Thymus (tissue), 11 donors: ENCODE measurements at regions not wholly inside any gene's neighbourhood (a gene's known extent, or its start where the extent isn't known, plus 50 kb on each side); places are given as distances from the start of the nearest gene placed in this dataset.
A peak's percentile ranks its signal among the peaks of the same experiment; 100 is the strongest.

Source experiments
- DNase-seq, 9 donors: peaks; one replicate each; pipeline ENCODE4 v3.0.0-alpha.2; 2013; ENCODE audit warnings: low spot score in 9 of 9, low read depth in 6 of 9, missing footprints in 1 of 9
- H3K27ac ChIP-seq, 2 donors: one replicate each; pipeline ENCODE4 v1.5.1; 2013; ENCODE audit warnings: control low read depth in 1 of 2, low read depth in 1 of 2, low read length in 1 of 2, mild to moderate bottlenecking in 1 of 2, moderate library complexity in 1 of 2
- H3K27me3 ChIP-seq, 2 donors: one replicate each; pipeline ENCODE4 v1.5.1; 2013; ENCODE audit warnings: low read length in 1 of 2; ENCODE audit not compliant: control insufficient read depth in 2 of 2, insufficient read depth in 1 of 2
- H3K36me3 ChIP-seq, 2 donors: one replicate each; pipeline ENCODE4 v1.5.1; 2013; ENCODE audit warnings: low read length in 1 of 2, mild to moderate bottlenecking in 1 of 2, moderate library complexity in 1 of 2; ENCODE audit not compliant: control insufficient read depth in 2 of 2, insufficient read depth in 2 of 2
- H3K4me1 ChIP-seq, 2 donors: one replicate each; pipeline ENCODE4 v1.5.1; 2013; ENCODE audit warnings: low read length in 2 of 2; ENCODE audit not compliant: control insufficient read depth in 2 of 2, insufficient read depth in 2 of 2
- H3K4me3 ChIP-seq, 2 donors: one replicate each; pipeline ENCODE4 v1.5.1; 2013; ENCODE audit warnings: low read length in 2 of 2, control low read depth in 1 of 2, mild to moderate bottlenecking in 1 of 2
- H3K9me3 ChIP-seq, 2 donors: one replicate each; pipeline ENCODE4 v1.5.1; 2013; ENCODE audit warnings: low read length in 1 of 2, mild to moderate bottlenecking in 1 of 2; ENCODE audit not compliant: control insufficient read depth in 2 of 2, insufficient read depth in 1 of 2
- WGBS: extraction: QIAGEN DNeasy Blood & Tissue Kit; methylation state at CpG from one replicate; pipeline ENCODE4 v1.1.7; 2013; 5-methylcytosine and 5-hydroxymethylcytosine counted together
- donor health status: healthy.

- 34% methylated on average over 20 of the region's 20 CpGs for WGBS
- DNase-seq, result no peak
- Histone ChIP-seq H3K36me3 (no peaks in the 10 kb centered on the region), H3K9me3 (no peaks in the 10 kb centered on the region), H3K27ac (peak overlapping the region in 1 of 2 donors; percentile 86), H3K27me3 (no peaks in the 10 kb centered on the region), H3K4me3 (peak overlapping the region; percentile 33 to 47), H3K4me1 (peaks cover 13 to 42% of the 10 kb centered on the region in 2 donors)
Measured at GRCh38 chr14:101119830-101120571, 216.5 kb upstream of the RTL1 start.

DNA sequence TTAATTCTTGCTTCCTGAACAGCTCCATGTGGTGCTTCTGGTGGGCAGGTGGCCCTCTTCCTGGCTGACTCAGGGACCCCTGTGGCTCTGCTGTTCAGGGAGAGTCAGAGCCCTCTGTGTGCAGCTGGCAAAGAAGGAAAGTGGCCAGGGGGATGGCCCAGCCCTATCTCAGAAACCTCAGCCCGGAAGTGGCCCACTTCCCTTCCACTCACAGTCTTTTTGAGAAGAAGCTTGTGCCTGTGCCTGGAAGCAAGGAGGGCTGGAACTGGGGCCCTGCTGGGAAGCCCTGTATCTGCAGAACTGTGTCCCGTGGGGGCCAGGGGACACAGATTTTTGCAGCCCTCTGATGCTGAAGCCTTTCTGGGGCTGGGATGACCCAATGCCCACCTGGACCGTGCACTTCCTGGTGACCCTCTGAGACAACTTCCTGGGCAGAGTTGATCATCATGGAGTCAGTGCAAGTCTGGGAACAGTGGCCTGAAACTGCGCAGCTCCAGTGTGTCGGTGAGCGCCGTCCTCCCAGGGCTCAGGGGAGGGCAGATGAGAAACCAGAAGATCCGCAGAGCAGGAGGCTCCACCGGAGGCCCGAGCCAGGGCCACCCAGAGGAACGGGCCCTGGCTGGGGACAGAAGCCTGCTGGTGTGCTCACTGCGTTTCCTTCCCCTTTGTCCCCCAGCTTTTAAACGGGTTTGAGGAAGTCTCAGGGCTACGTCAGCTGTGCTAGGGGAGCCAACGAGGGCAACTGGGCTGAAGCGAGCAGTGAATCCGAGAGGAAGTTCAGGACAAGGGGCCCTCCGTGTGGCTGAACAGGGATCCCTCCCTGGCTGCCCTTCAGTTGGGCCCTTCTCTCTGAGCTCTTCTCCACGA, 217.4 kb upstream of the RTL1 start:
- WGBS, result 8% methylated on average over 19 of the region's 19 CpGs
- peak in 8 of 9 donors; percentile 24 to 74 (median 40) for DNase-seq
- Histone ChIP-seq H3K27me3 (no peaks in the 10 kb centered on the region), H3K4me1 (peaks cover 13 to 42% of the 10 kb centered on the region in 2 donors), H3K9me3 (no peaks in the 10 kb centered on the region), H3K27ac (peak overlapping the region; percentile 66 to 86), H3K36me3 (no peaks in the 10 kb centered on the region), H3K4me3 (peak overlapping the region; percentile 33 to 47)

- no peak for DNase-seq
- Histone ChIP-seq H3K4me3 (peak overlapping the region; percentile 33 to 47), H3K36me3 (no peaks in the 10 kb centered on the region), H3K9me3 (no peaks in the 10 kb centered on the region), H3K27me3 (no peaks in the 10 kb centered on the region), H3K4me1 (peaks cover 13 to 42% of the 10 kb centered on the region in 2 donors), H3K27ac (peak overlapping the region in 1 of 2 donors; percentile 86)
- WGBS, result 83% methylated on average over 13 of the region's 13 CpGs
Measured at GRCh38 chr14:101121508-101122139, 218.1 kb upstream of the RTL1 start.

DNA sequence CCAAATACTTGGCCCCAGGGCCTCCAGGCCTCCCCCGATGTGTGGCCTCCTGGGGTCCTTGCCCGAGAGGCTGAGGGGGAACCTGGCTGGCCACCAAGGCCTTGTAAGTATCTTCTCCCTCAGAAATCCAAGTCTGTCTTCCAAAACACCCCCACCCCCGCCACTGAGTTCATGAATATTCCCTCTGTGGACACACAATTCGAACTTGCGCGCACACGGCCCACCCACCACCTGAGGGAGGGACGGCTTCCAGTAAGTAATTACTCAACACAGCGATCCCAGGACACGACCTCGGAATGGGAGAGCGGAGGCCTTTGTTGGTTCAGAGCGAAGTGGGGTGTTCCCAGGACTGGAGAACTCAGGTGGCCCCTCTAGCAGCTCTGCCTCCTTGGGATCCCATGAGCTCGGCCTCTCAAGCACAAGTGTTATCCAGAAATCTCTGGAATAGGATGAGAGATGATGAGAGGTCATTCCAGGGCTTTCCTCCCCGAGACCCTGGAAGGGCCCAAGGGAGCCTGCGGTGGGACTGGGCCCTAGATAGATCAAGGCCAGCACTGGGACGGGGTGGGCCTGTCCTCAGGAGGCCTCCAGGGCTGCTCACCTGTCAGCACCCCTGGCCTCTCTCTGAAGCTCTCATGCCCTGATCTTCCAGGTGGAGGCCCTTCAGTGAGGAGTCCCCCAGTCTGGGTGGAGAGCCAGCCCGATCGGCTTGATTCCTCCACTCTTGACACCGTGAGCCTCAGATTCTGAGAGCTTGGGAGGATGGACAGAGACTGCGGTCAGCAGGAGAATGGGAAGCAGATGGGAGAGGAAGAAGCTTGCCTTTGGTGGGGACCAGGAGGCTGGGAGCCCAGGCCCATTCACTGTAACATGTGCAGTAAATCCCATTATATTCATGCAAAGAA, 219.0 kb upstream of the RTL1 start:
- H3K27me3 ChIP-seq, result no peaks in the 10 kb centered on the region

DNA sequence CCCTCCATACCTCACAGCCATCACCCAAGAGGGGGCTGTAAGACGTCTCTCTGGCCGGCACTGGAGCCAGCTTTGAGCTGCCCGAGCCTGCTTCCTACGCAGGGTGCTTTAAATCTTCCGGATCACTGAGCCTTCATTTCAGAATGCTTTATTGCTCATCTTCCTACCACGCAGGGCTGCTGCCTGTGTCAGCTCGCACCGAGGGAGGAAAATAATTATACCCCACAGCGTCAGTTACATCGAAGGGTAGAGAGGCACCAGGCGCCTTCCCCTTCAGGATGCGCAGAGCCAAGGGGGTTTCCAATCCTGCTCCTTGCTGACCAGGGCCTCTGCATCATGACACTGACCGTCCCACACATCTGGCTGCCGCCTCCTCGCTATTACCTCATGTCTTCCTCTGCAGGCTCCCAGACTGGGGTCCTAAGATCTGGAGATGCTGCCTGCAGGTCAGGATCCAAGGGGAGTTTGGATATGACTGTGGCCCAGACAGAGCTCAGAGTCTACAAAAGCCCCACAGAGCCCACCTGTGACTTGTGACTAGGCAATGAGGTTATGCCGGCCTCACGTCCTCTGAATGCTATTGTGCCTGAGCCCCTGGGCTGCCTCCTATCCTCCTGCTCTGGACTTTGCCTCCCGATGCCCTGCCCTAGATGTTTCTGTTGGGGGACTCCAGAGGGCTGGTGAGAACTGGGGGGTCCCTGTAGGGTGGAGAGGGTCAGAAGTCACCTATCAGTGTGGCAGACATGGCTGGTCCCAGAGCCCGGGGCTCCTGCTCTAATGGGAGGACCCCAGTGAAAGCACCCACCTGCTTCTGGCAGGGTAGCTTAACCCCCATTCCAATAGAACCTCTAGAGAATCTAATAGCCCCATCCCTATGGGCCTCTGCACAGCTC, 220.3 kb upstream of the RTL1 start:
- Histone ChIP-seq H3K36me3 (no peaks in the 10 kb centered on the region), H3K9me3 (no peaks in the 10 kb centered on the region), H3K27me3 (peaks cover 0 to 3% of the 10 kb centered on the region in 2 donors), H3K4me3 (no peak overlapping the region), H3K4me1 (peaks cover 13 to 46% of the 10 kb centered on the region in 2 donors), H3K27ac (no peak overlapping the region)
- 95% methylated on average over 19 of the region's 19 CpGs for WGBS
- no peak for DNase-seq

More for the DNA sequence above, 219.0 kb upstream of the RTL1 start:
- Histone ChIP-seq H3K9me3 (no peaks in the 10 kb centered on the region), H3K36me3 (no peaks in the 10 kb centered on the region), H3K4me3 (no peak overlapping the region), H3K4me1 (peaks cover 13 to 42% of the 10 kb centered on the region in 2 donors), H3K27ac (no peak overlapping the region)
- 97% methylated on average over 21 of the region's 21 CpGs for WGBS
- DNase-seq, result no peak

DNA sequence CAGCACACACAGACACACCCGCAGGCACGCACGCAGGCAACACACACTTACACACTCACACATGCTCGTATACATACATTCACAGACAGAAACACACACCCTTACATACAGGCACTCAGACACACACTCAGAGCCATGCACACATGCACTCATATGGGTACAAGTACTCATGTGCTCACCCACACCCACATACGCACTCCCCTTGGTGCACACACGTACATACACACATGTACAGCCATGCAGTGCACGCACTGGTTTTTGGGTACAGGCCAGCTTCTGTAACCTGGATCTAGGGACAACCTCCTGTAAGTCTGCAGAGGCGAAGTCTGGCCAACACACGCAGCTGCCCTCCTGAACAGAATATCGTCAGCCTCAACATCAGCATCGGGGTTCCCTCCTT, 221.3 kb upstream of the RTL1 start:
- Histone ChIP-seq H3K27me3 (peaks cover 0 to 7% of the 10 kb centered on the region in 2 donors), H3K27ac (no peak overlapping the region), H3K4me1 (peaks cover 13 to 41% of the 10 kb centered on the region in 2 donors), H3K9me3 (no peaks in the 10 kb centered on the region), H3K4me3 (no peak overlapping the region), H3K36me3 (no peaks in the 10 kb centered on the region)
- no peak for DNase-seq
- WGBS, result 96% methylated on average over 11 of the region's 11 CpGs

DNA sequence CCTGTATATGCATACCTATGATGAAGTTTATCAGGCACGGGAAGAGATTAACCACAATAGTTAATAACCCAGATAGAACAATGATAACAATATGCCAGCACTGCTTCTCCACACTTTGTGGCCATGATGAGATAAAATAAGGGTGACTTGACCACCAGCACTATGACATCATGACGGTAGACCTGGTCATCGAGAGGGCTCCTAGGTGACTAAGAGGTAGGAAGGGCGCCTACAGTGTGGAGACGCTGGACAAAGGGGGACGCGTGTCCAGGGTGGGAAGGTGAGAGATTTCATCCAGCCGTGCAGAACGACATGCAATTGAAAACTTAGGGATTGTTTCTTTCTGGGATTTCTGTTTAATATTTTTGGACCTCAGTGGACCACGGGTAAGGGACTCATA, 221.8 kb upstream of the RTL1 start:
- Histone ChIP-seq H3K27ac (no peak overlapping the region), H3K27me3 (peaks cover 0 to 7% of the 10 kb centered on the region in 2 donors), H3K4me3 (no peak overlapping the region), H3K4me1 (peaks cover 9 to 36% of the 10 kb centered on the region in 2 donors), H3K36me3 (no peaks in the 10 kb centered on the region), H3K9me3 (no peaks in the 10 kb centered on the region)
- WGBS, result 97% methylated on average over 10 of the region's 10 CpGs
- DNase-seq, result no peak
